ENCODE measurements at regions not wholly inside any gene's neighbourhood (a gene's known extent, or its start where the extent isn't known, plus 50 kb on each side); places are given as distances from the start of the nearest gene placed in this dataset.

GRCh38 chr4:3863841-3864741 is 97.9 kb downstream of the ADRA2C start:
- Histone ChIP-seq H3K27ac (ENCODE audit: low read depth, low read length) (no peak overlapping the region), H3K4me3 (ENCODE audit: low read length) (no peak overlapping the region), H3K79me2 (ENCODE audit: control insufficient read depth, insufficient read depth, low read length) (no peaks in the 10 kb centered on the region), H2AK5ac (ENCODE audit: low read length) (no peak overlapping the region), H3K9ac (ENCODE audit: low read length) (no peak overlapping the region), H3K79me1 (ENCODE audit: low read length) (peaks cover 2% of the 10 kb centered on the region), H2BK5ac (ENCODE audit: low read length) (no peak overlapping the region), H2BK15ac (replicated peaks; ENCODE audit: low read depth) (no peak overlapping the region), H3K4me1 (ENCODE audit: control insufficient read depth, low read depth, low read length) (peaks cover 5% of the 10 kb centered on the region), H4K5ac (ENCODE audit: low read length) (no peak overlapping the region), H4K8ac (ENCODE audit: low read depth, low read length) (no peak overlapping the region), H3K4me2 (ENCODE audit: low read length) (no peak overlapping the region), H3K36me3 (ENCODE audit: control insufficient read depth, insufficient read depth, low read length) (no peaks in the 10 kb centered on the region), H3K56ac (ENCODE audit: low read length) (peak overlapping the region; percentile 73), H3K18ac (ENCODE audit: low read length) (no peak overlapping the region), H3K4ac (ENCODE audit: low read depth, low read length) (no peak overlapping the region), H3K27me3 (ENCODE audit: insufficient read depth, low read length, poor library complexity) (no peaks in the 10 kb centered on the region), H2BK120ac (ENCODE audit: low read depth, low read length) (no peak overlapping the region), H3K23ac (ENCODE audit: low read length) (no peak overlapping the region)
- WGBS (ENCODE audit: extremely low coverage, insufficient coverage, low lambda C conversion rate): no CpG with 5 or more reads among the region's 33 CpGs
- no peak for DNase-seq

DNA sequence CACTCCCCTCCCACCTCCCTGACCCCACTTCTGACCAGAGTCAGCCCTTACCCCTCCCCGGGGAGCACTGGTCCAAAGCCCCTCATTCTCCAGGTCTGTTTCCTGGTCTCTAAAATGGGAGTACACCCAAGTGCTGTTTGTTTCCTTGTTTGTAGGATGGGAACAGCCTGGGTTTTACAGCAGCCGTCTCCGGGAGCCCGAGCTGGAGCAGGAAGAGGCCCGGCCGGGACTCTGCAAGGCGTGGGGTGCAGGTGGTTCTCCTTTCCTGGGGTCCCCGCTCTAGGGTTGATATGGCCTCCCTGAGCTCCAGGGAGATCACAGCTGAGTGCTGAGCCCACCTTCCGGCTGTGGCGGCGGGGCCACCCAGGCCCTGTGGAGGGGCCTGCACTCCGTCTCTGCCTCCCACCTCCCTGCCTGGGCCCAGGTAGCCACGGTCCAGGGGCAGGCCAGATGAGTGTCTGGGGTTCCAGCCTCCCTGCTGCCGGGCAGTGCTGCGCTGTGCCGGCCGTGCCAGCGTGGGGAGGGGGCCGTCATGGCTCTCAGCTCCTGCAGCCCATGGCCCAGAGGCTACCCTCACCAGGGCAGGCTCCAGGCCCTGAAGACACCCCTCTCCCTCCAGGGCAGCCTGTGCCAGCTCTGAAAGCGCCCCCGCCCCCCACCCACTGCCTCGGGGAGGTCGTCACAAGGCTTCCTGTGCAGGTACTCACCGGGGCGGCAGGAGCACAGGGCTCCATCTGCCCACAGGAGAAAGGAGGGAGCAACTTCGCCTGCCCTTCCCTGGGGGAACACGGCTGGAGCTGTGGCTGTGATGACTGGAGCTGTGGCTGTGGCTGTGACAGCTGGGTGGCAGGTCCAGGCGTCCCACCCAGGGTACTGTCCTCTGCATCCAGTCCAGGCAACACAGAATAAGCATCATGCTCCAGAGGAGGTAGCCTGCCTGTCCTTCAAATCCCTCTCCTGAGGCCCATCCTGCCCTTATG is 98.8 kb downstream of the ADRA2C start:
- no peak overlapping the region for H3K27ac ChIP-seq (ENCODE audit: low read depth, low read length)
- no peak overlapping the region for H4K5ac ChIP-seq (ENCODE audit: low read length)
- H3K36me3 ChIP-seq (ENCODE audit: control insufficient read depth, insufficient read depth, low read length): no peaks in the 10 kb centered on the region
- H3K56ac ChIP-seq (ENCODE audit: low read length): no peak overlapping the region
- WGBS (ENCODE audit: extremely low coverage, insufficient coverage, low lambda C conversion rate): no CpG with 5 or more reads among the region's 28 CpGs
- no peak overlapping the region for H3K4me2 ChIP-seq (ENCODE audit: low read length)
- no peak overlapping the region for H3K4me3 ChIP-seq (ENCODE audit: low read length)
- no peak overlapping the region for H3K4ac ChIP-seq (ENCODE audit: low read depth, low read length)
- H3K23ac ChIP-seq (ENCODE audit: low read length): no peak overlapping the region
- peaks cover 5% of the 10 kb centered on the region for H3K4me1 ChIP-seq (ENCODE audit: control insufficient read depth, low read depth, low read length)
- no peak overlapping the region for H2BK15ac ChIP-seq (replicated peaks; ENCODE audit: low read depth)
- no peak overlapping the region for H2BK120ac ChIP-seq (ENCODE audit: low read depth, low read length)
- no peak for DNase-seq
- H3K9ac ChIP-seq (ENCODE audit: low read length): no peak overlapping the region
- H2BK5ac ChIP-seq (ENCODE audit: low read length): no peak overlapping the region
- no peak overlapping the region for H3K18ac ChIP-seq (ENCODE audit: low read length)
- peaks cover 2% of the 10 kb centered on the region for H3K79me1 ChIP-seq (ENCODE audit: low read length)
- no peak overlapping the region for H2AK5ac ChIP-seq (ENCODE audit: low read length)
- no peaks in the 10 kb centered on the region for H3K27me3 ChIP-seq (ENCODE audit: insufficient read depth, low read length, poor library complexity)
- H4K8ac ChIP-seq (ENCODE audit: low read depth, low read length): no peak overlapping the region
- H3K79me2 ChIP-seq (ENCODE audit: control insufficient read depth, insufficient read depth, low read length): no peaks in the 10 kb centered on the region

DNA sequence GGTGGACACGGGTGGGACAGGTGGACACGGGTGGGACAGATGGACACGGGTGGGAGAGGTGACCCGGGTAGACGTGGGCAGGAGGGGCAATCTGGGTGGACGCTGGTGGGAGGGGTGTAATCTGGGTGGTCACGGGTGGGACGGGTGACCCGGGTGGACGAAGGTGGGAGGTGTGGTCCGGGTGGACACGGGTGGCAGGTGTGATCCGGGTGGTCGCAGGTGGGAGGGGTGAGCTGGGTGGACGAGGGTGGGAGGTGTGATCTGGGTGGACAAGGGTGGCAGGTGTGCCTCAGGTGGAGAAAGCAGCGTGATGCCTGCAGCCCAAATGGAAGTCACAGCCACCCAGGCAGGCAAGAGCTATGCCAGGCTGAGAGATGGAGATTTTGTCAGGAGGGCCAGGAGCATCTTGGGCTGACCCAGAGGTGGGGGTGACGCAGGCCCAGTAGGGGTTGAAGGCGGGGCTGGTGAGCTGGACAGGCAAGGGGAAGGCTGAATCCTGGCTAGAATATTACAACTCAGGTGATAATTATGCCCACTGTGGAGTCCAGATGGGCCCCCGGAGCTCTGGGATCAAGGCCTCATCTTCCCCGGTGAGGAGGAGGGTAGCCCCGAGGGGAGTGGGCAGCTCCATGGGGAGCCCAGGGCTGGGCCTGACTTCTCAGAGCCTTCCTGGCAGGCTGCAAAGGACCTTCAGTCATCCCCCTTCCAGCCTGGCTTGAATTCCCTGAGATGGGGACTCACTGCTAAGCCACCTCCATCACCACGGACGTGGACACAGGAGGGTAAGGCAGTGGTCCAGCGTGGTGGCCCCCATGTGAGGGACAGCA is 100.0 kb downstream of the ADRA2C start:
- Histone ChIP-seq H3K4ac (ENCODE audit: low read depth, low read length) (no peak overlapping the region), H2BK15ac (replicated peaks; ENCODE audit: low read depth) (no peak overlapping the region), H2AK5ac (ENCODE audit: low read length) (no peak overlapping the region), H4K8ac (ENCODE audit: low read depth, low read length) (no peak overlapping the region), H3K4me3 (ENCODE audit: low read length) (no peak overlapping the region), H3K9ac (ENCODE audit: low read length) (no peak overlapping the region), H3K36me3 (ENCODE audit: control insufficient read depth, insufficient read depth, low read length) (no peaks in the 10 kb centered on the region), H3K23ac (ENCODE audit: low read length) (no peak overlapping the region), H4K5ac (ENCODE audit: low read length) (no peak overlapping the region), H3K79me2 (ENCODE audit: control insufficient read depth, insufficient read depth, low read length) (no peaks in the 10 kb centered on the region), H3K79me1 (ENCODE audit: low read length) (peaks cover 2% of the 10 kb centered on the region), H3K18ac (ENCODE audit: low read length) (no peak overlapping the region), H2BK5ac (ENCODE audit: low read length) (no peak overlapping the region), H3K27ac (ENCODE audit: low read depth, low read length) (no peak overlapping the region), H3K4me1 (ENCODE audit: control insufficient read depth, low read depth, low read length) (peaks cover 5% of the 10 kb centered on the region), H3K4me2 (ENCODE audit: low read length) (no peak overlapping the region), H3K27me3 (ENCODE audit: insufficient read depth, low read length, poor library complexity) (no peaks in the 10 kb centered on the region), H3K56ac (ENCODE audit: low read length) (no peak overlapping the region), H2BK120ac (ENCODE audit: low read depth, low read length) (no peak overlapping the region)
- no peak for DNase-seq
- WGBS (ENCODE audit: extremely low coverage, insufficient coverage, low lambda C conversion rate): no CpG with 5 or more reads among the region's 24 CpGs

DNA sequence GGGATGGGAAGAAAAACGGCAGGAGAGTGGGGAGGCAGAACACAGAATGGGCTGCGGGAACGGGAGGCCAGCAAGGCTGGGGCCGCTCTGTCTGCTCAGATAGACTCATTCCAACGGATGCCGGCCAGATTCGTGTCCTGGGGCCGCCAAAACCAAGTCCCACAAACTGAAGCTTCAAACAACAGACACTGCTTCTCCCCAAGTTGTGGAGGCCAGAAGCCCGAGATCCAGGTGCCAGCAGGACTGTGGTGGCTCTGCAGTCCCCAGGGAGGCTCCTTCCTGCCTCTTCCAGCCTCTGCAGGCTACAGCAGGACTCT is 100.6 kb downstream of the ADRA2C start:
- no peaks in the 10 kb centered on the region for H3K27me3 ChIP-seq (ENCODE audit: insufficient read depth, low read length, poor library complexity)
- H2BK5ac ChIP-seq (ENCODE audit: low read length): no peak overlapping the region
- no peak for DNase-seq

GRCh38 chr4:3867403-3868100 is 101.4 kb downstream of the ADRA2C start:
- H3K4me1 ChIP-seq (ENCODE audit: control insufficient read depth, low read depth, low read length): peaks cover 2% of the 10 kb centered on the region
- no peak overlapping the region for H3K56ac ChIP-seq (ENCODE audit: low read length)
- no CpG with 5 or more reads among the region's 16 CpGs for WGBS (ENCODE audit: extremely low coverage, insufficient coverage, low lambda C conversion rate)
- no peak overlapping the region for H2AK5ac ChIP-seq (ENCODE audit: low read length)
- H4K5ac ChIP-seq (ENCODE audit: low read length): no peak overlapping the region
- H3K27ac ChIP-seq (ENCODE audit: low read depth, low read length): no peak overlapping the region
- H3K18ac ChIP-seq (ENCODE audit: low read length): no peak overlapping the region
- H3K9ac ChIP-seq (ENCODE audit: low read length): no peak overlapping the region
- H3K4me2 ChIP-seq (ENCODE audit: low read length): no peak overlapping the region
- no peak overlapping the region for H2BK15ac ChIP-seq (replicated peaks; ENCODE audit: low read depth)
- no peak overlapping the region for H2BK120ac ChIP-seq (ENCODE audit: low read depth, low read length)
- no peaks in the 10 kb centered on the region for H3K36me3 ChIP-seq (ENCODE audit: control insufficient read depth, insufficient read depth, low read length)
- no peaks in the 10 kb centered on the region for H3K27me3 ChIP-seq (ENCODE audit: insufficient read depth, low read length, poor library complexity)
- H3K79me1 ChIP-seq (ENCODE audit: low read length): no peaks in the 10 kb centered on the region
- no peak for DNase-seq
- no peak overlapping the region for H3K4me3 ChIP-seq (ENCODE audit: low read length)
- no peaks in the 10 kb centered on the region for H3K79me2 ChIP-seq (ENCODE audit: control insufficient read depth, insufficient read depth, low read length)
- no peak overlapping the region for H2BK5ac ChIP-seq (ENCODE audit: low read length)
- no peak overlapping the region for H3K23ac ChIP-seq (ENCODE audit: low read length)
- no peak overlapping the region for H3K4ac ChIP-seq (ENCODE audit: low read depth, low read length)
- no peak overlapping the region for H4K8ac ChIP-seq (ENCODE audit: low read depth, low read length)

More for the DNA sequence above, 100.6 kb downstream of the ADRA2C start:
- no peak overlapping the region for H2AK5ac ChIP-seq (ENCODE audit: low read length)
- no peak overlapping the region for H4K8ac ChIP-seq (ENCODE audit: low read depth, low read length)
- no peaks in the 10 kb centered on the region for H3K79me2 ChIP-seq (ENCODE audit: control insufficient read depth, insufficient read depth, low read length)
- no peak overlapping the region for H3K23ac ChIP-seq (ENCODE audit: low read length)
- no CpG with 5 or more reads among the region's 9 CpGs for WGBS (ENCODE audit: extremely low coverage, insufficient coverage, low lambda C conversion rate)
- no peak overlapping the region for H4K5ac ChIP-seq (ENCODE audit: low read length)
- peaks cover 5% of the 10 kb centered on the region for H3K4me1 ChIP-seq (ENCODE audit: control insufficient read depth, low read depth, low read length)
- H3K4me2 ChIP-seq (ENCODE audit: low read length): no peak overlapping the region
- no peak overlapping the region for H3K27ac ChIP-seq (ENCODE audit: low read depth, low read length)
- no peak overlapping the region for H2BK15ac ChIP-seq (replicated peaks; ENCODE audit: low read depth)
- H3K18ac ChIP-seq (ENCODE audit: low read length): no peak overlapping the region
- H3K79me1 ChIP-seq (ENCODE audit: low read length): peaks cover 2% of the 10 kb centered on the region
- H3K4ac ChIP-seq (ENCODE audit: low read depth, low read length): no peak overlapping the region
- H3K36me3 ChIP-seq (ENCODE audit: control insufficient read depth, insufficient read depth, low read length): no peaks in the 10 kb centered on the region
- H3K4me3 ChIP-seq (ENCODE audit: low read length): no peak overlapping the region
- no peak overlapping the region for H3K56ac ChIP-seq (ENCODE audit: low read length)
- no peak overlapping the region for H3K9ac ChIP-seq (ENCODE audit: low read length)
- no peak overlapping the region for H2BK120ac ChIP-seq (ENCODE audit: low read depth, low read length)

Measured in mesendoderm (in vitro differentiated cells).